B cell (primary cell): ENCODE measurements at regions not wholly inside any gene's neighbourhood (a gene's known extent, or its start where the extent isn't known, plus 50 kb on each side); places are given as distances from the start of the nearest gene placed in this dataset.

ENCODE experiments used
- CTCF ChIP-seq: fragments of 200-600 bp; IDR thresholded peaks from one replicate; pipeline ENCODE4 v1.8.0; 2022; ENCODE audit warnings: antibody characterized with exemption, mild to moderate bottlenecking
- EZH2 ChIP-seq: IDR thresholded peaks from 2 replicates; pipeline ENCODE4 v1.6.1; 2012; ENCODE audit warnings: borderline replicate concordance, low read depth, mild to moderate bottlenecking, moderate library complexity, low read length; ENCODE audit not compliant: insufficient read depth, poor library complexity, severe bottlenecking

DNA sequence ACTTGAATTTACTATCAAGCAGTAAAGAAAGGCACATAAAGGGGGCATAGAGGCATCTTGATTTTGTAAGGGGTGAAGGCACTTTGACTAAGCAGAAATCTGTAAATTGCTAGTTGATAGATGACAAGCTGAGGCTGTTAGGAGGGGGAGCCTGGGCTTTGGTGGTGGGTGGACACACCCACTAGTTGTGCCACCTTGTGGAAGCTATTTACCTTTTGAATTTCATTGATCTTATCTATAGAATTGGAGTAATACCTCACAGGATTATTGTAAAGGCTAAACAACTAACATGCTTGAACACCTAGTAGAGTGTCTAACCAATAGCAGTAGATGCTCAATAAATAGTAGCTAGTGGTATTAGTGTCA is 142.8 kb upstream of the KCNIP4 start:
- TF ChIP-seq CTCF (no peak), EZH2 (no peak)
